ENCODE measurements at regions not wholly inside any gene's neighbourhood (a gene's known extent, or its start where the extent isn't known, plus 50 kb on each side); places are given as distances from the start of the nearest gene placed in this dataset.

- TF ChIP-seq, protein P1, sequence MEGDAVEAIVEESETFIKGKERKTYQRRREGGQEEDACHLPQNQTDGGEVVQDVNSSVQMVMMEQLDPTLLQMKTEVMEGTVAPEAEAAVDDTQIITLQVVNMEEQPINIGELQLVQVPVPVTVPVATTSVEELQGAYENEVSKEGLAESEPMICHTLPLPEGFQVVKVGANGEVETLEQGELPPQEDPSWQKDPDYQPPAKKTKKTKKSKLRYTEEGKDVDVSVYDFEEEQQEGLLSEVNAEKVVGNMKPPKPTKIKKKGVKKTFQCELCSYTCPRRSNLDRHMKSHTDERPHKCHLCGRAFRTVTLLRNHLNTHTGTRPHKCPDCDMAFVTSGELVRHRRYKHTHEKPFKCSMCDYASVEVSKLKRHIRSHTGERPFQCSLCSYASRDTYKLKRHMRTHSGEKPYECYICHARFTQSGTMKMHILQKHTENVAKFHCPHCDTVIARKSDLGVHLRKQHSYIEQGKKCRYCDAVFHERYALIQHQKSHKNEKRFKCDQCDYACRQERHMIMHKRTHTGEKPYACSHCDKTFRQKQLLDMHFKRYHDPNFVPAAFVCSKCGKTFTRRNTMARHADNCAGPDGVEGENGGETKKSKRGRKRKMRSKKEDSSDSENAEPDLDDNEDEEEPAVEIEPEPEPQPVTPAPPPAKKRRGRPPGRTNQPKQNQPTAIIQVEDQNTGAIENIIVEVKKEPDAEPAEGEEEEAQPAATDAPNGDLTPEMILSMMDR (IDR thresholded peaks at IDR 0.05) = no peak
- TF ChIP-seq POLR2A (IDR thresholded peaks at IDR 0.05) (no peak), POLR2AphosphoS5 (IDR thresholded peaks at IDR 0.05) (no peak)
Measured at GRCh38 chr22:48083502-48083901, 1321.1 kb downstream of the TBC1D22A start.
